ENCODE measurements at regions not wholly inside any gene's neighbourhood (a gene's known extent, or its start where the extent isn't known, plus 50 kb on each side); places are given as distances from the start of the nearest gene placed in this dataset.
"Not testable (repeated sequence)": the region's sequence is repeated elsewhere in the genome, so short reads cannot be mapped to it uniquely, and the experiment has no call there.

- DNase-seq (ENCODE audit: low read depth): no peak
- TF ChIP-seq CTCF (IDR thresholded peaks at IDR 0.05; ENCODE audit: control insufficient read depth, insufficient read depth, low read depth, low read length, missing control alignments): peak; percentile 73
Measured at GRCh38 chr5:79924936-79925893, 65.8 kb downstream of the MTX3 start.

GRCh38 chr5:79923431-79923830, 67.6 kb downstream of the MTX3 start:
- no peak for DNase-seq (ENCODE audit: low read depth)
- H3K4me3 ChIP-seq (ENCODE audit: control insufficient read depth, low read depth, low read length): no peak overlapping the region
- no peak for TF ChIP-seq CTCF (IDR thresholded peaks at IDR 0.05; ENCODE audit: control insufficient read depth, insufficient read depth, low read depth, low read length, missing control alignments)

More at GRCh38 chr5:79924936-79925893, 65.8 kb downstream of the MTX3 start:
- no peak overlapping the region for H3K4me3 ChIP-seq (ENCODE audit: control insufficient read depth, low read depth, low read length)

GRCh38 chr5:79922626-79923025, 68.4 kb downstream of the MTX3 start:
- no peak for TF ChIP-seq CTCF (IDR thresholded peaks at IDR 0.05; ENCODE audit: control insufficient read depth, insufficient read depth, low read depth, low read length, missing control alignments)
- no peak for DNase-seq (ENCODE audit: low read depth)
- H3K4me3 ChIP-seq (ENCODE audit: control insufficient read depth, low read depth, low read length): no peak overlapping the region

- not testable (repeated sequence) for DNase-seq (ENCODE audit: low read depth); H3K4me3 ChIP-seq (ENCODE audit: control insufficient read depth, low read depth, low read length)
Measured at GRCh38 chr5:79907452-79907851, 83.6 kb downstream of the MTX3 start.

DNA sequence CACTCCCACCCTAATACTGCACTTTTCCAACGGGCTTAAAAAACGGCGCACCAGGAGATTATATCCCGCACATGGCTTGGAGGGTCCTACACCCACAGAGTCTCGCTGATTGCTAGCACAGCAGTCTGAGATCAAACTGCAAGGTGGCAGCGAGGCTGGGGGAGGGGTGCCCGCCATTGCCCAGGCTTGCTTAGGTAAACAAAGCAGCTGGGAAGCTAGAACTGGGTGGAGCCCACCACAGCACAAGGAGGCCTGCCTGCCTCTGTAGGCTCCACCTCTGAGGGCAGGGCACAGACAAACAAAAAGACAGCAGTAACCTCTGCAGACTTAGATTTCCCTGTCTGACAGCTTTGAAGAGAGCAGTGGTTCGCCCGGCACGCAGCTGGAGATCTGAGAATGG, 88.5 kb downstream of the MTX3 start:
- not testable (repeated sequence) for H3K4me3 ChIP-seq (ENCODE audit: control insufficient read depth, low read depth, low read length); DNase-seq (ENCODE audit: low read depth)

- DNase-seq (ENCODE audit: low read depth): no peak
- no peak overlapping the region for H3K4me3 ChIP-seq (ENCODE audit: control insufficient read depth, low read depth, low read length)
- no peak for TF ChIP-seq CTCF (IDR thresholded peaks at IDR 0.05; ENCODE audit: control insufficient read depth, insufficient read depth, low read depth, low read length, missing control alignments)
Measured at GRCh38 chr5:79901631-79902030, 89.4 kb downstream of the MTX3 start.

DNA sequence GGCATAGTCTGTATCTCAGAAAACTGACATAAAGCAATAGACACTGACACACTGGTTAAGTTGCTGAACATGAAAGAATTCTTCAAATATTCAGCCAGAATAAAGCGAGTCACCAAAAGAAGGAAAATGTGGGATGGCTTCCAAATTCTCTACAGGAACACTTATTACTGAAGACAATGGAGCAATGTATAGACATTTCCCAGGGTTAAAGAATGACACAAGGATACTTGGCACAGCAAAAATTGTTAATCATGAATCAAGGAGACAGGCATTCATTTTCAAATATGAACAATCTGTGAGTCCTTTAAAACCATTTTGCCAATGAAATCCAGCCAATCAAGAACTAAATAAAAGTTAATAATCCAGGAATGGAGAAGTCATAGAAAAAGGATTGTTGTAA, 92.5 kb downstream of the MTX3 start:
- no peak overlapping the region for H3K4me3 ChIP-seq (ENCODE audit: control insufficient read depth, low read depth, low read length)
- no peak for TF ChIP-seq CTCF (IDR thresholded peaks at IDR 0.05; ENCODE audit: control insufficient read depth, insufficient read depth, low read depth, low read length, missing control alignments)
- no peak for DNase-seq (ENCODE audit: low read depth)

Data from AG09309 (cell line).